HK-2 (cell line): ENCODE measurements at regions not wholly inside any gene's neighbourhood (a gene's known extent, or its start where the extent isn't known, plus 50 kb on each side); places are given as distances from the start of the nearest gene placed in this dataset.
"Not testable (repeated sequence)": the region's sequence is repeated elsewhere in the genome, so short reads cannot be mapped to it uniquely, and the experiment has no call there.

Experiments used
- DNase-seq: peaks from one replicate; pipeline ENCODE4 v3.0.0-alpha.2; 2018; ENCODE audit not compliant: unreplicated experiment

DNA sequence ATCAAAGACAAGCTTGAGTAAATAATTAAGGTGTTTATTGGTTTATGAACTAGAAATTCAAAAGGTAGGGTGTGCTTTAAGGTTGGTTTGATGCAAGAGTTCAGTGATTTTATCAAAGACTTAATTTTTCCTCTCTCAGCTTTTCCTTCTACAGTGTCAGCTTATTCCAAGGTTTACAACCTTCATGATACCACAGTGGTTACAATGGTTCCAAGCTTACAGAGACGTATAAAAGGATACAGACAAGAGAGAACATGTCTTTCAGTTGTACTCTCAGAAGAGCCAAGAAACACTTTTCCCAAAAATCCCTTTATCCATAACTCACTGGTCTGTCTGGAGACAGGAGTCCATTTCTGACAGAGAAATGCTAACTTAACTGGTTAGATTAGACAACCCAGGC lies 93.5 kb upstream of the LOC128125822 start:
- no peak for DNase-seq

DNA sequence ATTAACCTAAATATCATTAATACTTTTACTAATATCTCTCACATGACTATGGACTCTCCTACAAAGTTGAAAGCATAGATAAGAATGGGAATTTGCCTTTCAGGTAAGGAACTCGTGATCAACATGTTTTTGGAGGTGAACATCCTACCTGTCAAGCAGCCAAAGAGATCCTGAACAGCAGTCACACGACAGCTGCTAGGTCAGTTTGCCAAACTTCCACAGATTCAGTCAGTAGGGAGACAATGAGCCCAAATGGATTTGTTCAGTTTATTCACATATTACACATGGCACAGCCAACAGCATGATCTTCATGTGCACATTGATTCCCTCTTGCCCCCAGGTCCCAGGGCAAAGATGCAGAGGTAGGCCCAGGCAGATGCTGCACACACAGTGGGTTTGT lies 86.1 kb upstream of the LOC128125822 start:
- DNase-seq, result no peak

GRCh38 chr6:63487103-63487813 lies 85.0 kb upstream of the LOC128125822 start:
- no peak for DNase-seq

DNA sequence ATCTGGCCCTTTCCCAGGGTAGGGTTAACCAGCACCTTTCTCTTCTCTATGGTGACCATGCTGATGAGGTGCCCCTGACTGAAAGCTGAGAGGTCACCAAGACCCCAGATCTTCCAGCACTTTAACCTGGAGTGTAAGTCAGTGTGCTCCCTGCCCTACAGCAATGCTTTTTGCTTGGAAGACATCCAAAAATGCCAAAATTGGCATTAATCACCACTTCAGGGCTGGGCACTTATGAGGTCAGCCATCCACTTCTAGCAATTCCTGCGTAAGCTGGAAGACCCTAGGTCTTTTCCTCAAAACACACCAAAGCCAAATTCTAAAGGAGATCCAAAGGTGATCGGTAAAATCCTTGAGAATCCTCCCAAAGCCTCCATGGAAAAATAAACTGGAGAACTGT lies 81.2 kb upstream of the LOC128125822 start:
- DNase-seq, result no peak

DNA sequence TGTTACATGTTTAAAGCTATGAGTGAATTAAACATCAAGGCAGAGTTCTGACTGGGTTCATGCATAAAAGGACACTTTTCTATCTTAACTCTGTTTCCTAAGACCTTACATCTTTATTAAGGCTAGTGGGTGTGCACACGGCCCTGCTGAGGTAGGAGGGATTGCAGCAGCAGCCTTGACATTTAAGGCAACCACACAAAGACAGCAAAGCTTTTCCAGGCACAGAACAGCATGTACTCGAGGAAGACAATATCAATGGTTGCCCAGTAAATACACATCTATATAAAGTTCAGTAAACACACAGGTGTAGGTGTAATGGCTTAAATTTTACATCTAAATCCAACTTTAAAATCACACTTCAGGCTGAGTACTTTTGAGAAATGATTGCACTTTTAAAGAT lies 79.8 kb upstream of the LOC128125822 start:
- DNase-seq, result no peak

GRCh38 chr6:63493557-63493956 lies 78.7 kb upstream of the LOC128125822 start:
- DNase-seq, result no peak

- no peak for DNase-seq
Measured at GRCh38 chr6:63496361-63496804, 75.9 kb upstream of the LOC128125822 start.

- no peak for DNase-seq
Measured at GRCh38 chr6:63502156-63502555, 70.1 kb upstream of the LOC128125822 start.

DNA sequence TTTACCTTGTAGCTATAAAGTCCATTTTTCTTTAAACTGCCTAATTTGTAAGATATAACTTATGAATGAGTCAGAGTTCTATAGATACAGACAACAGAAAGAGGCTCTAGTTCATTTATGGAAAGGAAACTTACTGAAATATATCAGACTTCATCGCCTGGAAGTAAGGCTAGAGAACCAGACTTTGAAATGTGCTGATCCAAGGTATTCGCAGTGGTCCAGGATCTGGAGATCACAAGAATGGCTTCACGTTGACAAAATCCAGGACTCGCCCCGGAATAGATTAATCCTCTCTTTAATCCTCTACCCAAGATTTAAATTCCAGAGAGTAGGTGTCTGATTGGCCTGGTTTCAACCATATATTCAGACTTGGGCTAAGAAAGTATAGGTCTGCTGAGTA lies 69.1 kb upstream of the LOC128125822 start:
- DNase-seq, result no peak

GRCh38 chr6:63504777-63505384 lies 67.4 kb upstream of the LOC128125822 start:
- DNase-seq, result no peak

GRCh38 chr6:63507096-63507495 lies 65.2 kb upstream of the LOC128125822 start:
- no peak for DNase-seq

DNA sequence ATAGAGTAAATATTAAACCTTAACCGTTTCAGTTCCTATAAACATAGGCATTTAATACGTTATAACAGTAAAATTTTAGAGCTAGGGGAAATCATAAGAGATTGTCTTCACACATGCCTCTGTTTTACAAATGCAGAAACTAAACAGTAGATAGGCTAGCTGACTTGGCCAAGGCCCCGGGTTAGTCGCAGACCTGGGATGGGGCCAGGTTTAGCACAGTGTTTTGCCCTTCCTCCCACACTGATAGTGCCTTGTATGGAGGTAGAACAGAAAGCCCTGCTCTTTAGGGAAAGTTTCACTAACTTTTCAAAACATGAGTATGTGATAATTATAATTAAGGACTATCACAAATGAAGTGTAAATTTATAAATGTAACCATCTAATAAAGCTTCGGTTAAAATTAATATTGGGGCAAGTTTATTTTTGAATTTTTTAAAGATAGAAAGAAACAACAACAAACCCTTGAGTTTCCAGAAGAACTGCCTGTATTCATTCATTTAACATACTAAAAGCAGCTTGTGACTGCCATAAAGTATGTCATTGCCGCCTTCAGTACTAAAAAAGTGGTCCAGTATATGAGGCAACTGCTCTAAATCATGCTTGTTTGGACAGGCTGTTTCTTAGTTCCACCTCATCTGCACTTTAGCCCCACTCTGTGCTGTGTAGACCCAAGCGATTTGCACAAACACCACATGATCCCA lies 62.5 kb upstream of the LOC128125822 start:
- DNase-seq, result no peak

DNA sequence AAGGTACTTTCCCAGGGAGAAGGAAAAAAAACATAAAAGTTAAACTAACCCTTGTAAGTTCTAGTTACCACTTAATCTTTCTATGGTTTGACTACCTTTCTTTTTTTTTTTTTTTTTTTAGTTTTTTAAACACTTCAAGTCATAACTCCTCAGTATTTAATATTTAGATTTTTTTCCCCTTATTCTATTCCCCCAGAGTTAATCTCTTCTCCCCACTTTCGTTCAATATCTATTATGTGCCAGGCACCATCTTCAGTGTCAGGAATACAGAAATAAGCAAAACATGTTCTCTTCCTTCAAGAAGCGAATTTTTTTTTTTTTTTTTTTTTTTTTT lies 62.0 kb upstream of the LOC128125822 start:
- no peak for DNase-seq

DNA sequence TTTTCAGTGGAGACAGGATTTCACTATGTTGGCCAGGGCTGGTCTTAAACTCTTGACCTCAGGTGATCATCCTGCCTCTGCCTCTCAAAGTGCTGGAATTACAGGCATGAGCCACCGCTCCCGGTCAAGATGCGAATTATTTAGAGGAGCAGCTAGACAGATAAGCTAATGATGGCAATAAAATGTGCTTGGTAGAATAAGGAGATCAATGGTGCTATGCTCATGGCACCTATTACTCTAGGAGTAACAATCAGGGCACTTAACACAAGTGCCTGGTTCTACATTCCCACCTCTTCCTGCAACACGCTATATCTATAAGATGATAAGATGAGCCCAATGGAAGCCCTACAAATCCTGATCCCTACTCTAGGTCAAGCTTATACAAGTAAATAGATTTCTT lies 61.4 kb upstream of the LOC128125822 start:
- no peak for DNase-seq

DNA sequence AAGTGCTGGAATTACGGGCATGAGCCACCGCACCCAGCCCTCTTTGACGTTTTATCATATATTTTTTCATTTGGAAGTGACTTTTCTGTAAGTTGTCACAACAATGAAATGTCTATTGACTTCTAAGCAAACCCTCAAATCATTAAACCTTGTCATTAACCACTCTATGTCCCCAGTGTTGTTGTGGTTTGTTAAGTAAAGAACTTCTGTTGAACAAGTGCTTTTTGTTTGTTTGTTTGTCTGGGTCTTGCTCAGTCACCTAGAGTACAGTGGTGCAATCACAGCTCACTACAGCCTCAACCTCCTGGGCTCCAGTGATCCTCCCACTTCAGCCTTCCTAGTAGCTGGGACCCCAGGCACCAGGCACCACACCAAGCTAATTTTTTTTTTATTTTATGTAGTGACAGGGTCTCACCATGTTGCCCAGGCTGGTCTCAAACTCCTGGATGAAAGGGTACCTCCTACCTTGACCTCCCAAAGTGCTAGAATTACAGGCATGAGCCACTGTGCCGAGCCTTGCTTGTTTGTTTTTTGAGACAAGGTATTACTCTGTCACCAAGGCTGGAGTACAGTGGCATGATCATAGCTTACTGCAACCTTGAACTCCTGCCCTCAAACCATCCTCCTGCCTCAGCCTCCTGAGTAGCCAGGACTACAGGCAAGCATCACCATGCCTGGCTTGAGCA lies 57.6 kb upstream of the LOC128125822 start:
- no peak for DNase-seq

DNA sequence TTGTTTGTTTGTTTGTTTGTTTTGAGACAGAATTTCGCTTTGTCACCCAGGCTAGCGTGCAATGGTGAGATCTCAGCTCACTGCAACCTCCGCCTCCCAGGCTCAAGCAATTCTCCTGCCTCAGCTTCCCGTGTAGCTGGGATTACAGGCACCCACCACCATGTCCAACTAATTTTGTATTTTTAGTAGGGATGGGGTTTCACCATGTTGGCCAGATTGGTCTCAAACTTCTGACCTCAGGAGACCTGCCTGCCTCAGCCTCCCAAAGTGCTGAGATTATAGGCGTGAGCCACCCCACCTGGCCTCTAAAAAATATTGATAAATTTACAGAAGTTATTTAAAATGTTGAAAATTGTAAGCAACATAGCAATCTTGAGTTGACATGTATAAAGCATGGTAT lies 57.1 kb upstream of the LOC128125822 start:
- not testable (repeated sequence) for DNase-seq

DNA sequence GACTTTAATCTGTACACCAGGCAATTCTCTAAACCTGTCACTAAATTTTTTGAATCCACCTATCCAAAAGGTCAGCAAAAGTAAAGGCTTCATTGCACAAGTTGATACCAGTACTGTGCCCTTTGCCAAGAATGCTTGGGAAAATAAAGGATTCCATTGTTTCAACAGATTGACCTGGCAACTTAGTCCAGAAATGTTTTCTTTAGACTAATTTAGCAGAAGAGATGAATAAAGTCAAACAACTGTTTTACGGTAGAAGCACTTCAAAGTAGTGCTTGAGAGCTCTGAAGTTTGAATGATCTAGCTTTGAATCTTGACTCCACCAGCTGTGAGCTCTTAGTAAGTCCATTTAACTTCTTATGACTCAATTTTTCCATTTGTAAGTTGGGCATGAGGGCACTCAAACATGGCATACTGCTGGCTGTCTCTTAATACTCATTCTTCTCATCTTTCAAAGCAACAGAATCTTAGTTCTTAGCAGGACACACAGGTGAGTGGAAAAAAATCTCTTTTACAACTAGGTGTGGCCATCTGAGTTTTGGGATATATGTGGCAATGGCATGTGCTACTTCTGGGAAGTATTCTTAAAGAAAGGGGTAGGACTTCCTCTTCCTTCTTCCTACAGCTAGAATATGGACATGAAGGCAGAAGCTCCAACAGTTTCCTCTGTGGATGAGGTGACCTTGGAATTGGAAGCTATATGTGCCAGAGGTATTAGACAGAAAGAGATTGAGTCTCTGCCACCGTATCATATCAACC lies 55.9 kb upstream of the LOC128125822 start:
- DNase-seq, result no peak

- DNase-seq, result no peak
Measured at GRCh38 chr6:63517221-63517620, 55.1 kb upstream of the LOC128125822 start.

DNA sequence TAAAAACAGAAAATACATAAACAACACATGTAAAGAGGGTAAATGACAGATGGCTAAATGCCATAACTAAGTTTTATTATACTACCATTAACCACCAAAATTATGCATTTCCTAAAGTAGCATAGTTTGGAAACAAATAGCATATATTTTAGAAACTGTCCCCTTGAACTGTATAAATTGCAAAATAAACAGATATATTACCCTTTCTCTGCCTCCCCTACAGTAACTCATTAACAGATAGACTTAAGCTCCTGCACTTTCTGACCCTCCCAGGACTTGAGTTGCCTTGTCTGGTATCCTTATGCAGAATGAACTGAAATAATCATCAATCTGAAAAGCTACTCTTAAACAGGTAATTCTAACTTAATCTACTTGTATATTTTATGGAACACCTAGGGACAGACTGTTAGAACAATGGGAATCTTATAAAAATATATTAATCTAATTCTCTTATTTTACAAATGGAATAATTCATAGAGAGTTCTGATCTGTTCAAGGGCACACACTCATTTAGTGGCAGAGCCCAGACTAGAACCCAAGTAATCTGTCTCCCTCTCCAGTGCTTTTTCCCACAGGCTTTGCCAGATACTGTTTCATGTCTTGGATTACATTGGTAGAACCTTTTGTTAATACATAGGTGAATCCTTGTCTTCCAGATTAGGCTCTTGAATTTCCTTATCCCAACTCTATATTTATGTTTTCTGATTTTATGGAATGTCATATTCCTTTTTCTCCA lies 50.6 kb upstream of the LOC128125822 start:
- DNase-seq, result no peak
